CD4-positive, alpha-beta memory T cell (primary cell): ENCODE measurements at regions not wholly inside any gene's neighbourhood (a gene's known extent, or its start where the extent isn't known, plus 50 kb on each side); places are given as distances from the start of the nearest gene placed in this dataset.
"Not testable (repeated sequence)": the region's sequence is repeated elsewhere in the genome, so short reads cannot be mapped to it uniquely, and the experiment has no call there.

Experiments used
- CTCF ChIA-PET: fragments of 350-600 bp; sonication (Branson Sonifier 250); formaldehyde crosslinking; loops from one replicate; lab custom pipeline; 2021; ENCODE audit warnings: inconsistent platforms; ENCODE audit not compliant: partially characterized antibody; lab: Charles Lee
- POLR2A ChIA-PET: fragments of 350-600 bp; sonication (Branson Sonifier 250); formaldehyde crosslinking; loops from one replicate; lab custom pipeline; 2021; ENCODE audit not compliant: partially characterized antibody; lab: Charles Lee
- DNase-seq, 5 donors: peaks; one replicate each; pipeline versions ENCODE4 v3.0.0 to v3.0.0-alpha.2; 2020 to 2022; ENCODE audit warnings: mixed read lengths in 1 of 5
- H3K27ac ChIP-seq: one replicate; pipeline ENCODE4 v1.7.0; 2013; ENCODE audit warnings: low read depth, low read length
- H3K27me3 ChIP-seq: 2 replicates; pipeline ENCODE4 v1.7.0; 2013; ENCODE audit warnings: mild to moderate bottlenecking, low read length, moderate library complexity; ENCODE audit not compliant: insufficient read depth
- H3K36me3 ChIP-seq: 2 replicates; pipeline ENCODE4 v1.7.0; 2013; ENCODE audit warnings: mild to moderate bottlenecking, low read length, moderate library complexity; ENCODE audit not compliant: insufficient read depth
- H3K4me1 ChIP-seq: 2 replicates; pipeline ENCODE4 v1.7.0; 2013; ENCODE audit warnings: mild to moderate bottlenecking, low read length, moderate library complexity; ENCODE audit not compliant: insufficient read depth
- H3K4me3 ChIP-seq, 2 donors: one replicate each; pipeline ENCODE4 v1.7.0; 2013; ENCODE audit warnings: low read length in 2 of 2, mild to moderate bottlenecking in 1 of 2
- H3K9me3 ChIP-seq, 2 donors: one replicate each; pipeline ENCODE4 v1.7.0; 2013; ENCODE audit warnings: low read length in 2 of 2, control low read depth in 1 of 2; ENCODE audit not compliant: control insufficient read depth in 1 of 2
- H3K27ac Mint-ChIP-seq, 7 donors: one replicate each; pipeline ENCODE4 v1.8.0; 2020 to 2021; ENCODE audit warnings: mixed read lengths in 7 of 7, mild to moderate bottlenecking in 6 of 7, inconsistent platforms in 3 of 7, moderate library complexity in 3 of 7
- H3K27me3 Mint-ChIP-seq, 2 donors: one replicate each; pipeline ENCODE4 v1.8.0; 2020 to 2021; ENCODE audit warnings: mixed read lengths in 2 of 2
- H3K36me3 Mint-ChIP-seq, 2 donors: one replicate each; pipeline ENCODE4 v1.8.0; 2020 to 2021; ENCODE audit warnings: mixed read lengths in 2 of 2, inconsistent platforms in 1 of 2, mild to moderate bottlenecking in 1 of 2
- H3K4me1 Mint-ChIP-seq, 4 donors: one replicate each; pipeline ENCODE4 v1.8.0; 2020 to 2021; ENCODE audit warnings: mixed read lengths in 4 of 4, mild to moderate bottlenecking in 1 of 4
- H3K4me3 Mint-ChIP-seq, 8 donors: one replicate each; pipeline ENCODE4 v1.8.0; 2020 to 2021; ENCODE audit warnings: mixed read lengths in 8 of 8, mild to moderate bottlenecking in 7 of 8, moderate library complexity in 6 of 8, inconsistent platforms in 3 of 8
- H3K9me3 Mint-ChIP-seq, 8 donors: one replicate each; pipeline ENCODE4 v1.8.0; 2020 to 2021; ENCODE audit warnings: mixed read lengths in 8 of 8, mild to moderate bottlenecking in 5 of 8, inconsistent platforms in 3 of 8, moderate library complexity in 1 of 8
- intact Hi-C: fragments of 100-400 bp; cut with micrococcal nuclease; formaldehyde crosslinking; loops from one replicate; pipeline ENCODE4 v1.15.1; 2023

DNA sequence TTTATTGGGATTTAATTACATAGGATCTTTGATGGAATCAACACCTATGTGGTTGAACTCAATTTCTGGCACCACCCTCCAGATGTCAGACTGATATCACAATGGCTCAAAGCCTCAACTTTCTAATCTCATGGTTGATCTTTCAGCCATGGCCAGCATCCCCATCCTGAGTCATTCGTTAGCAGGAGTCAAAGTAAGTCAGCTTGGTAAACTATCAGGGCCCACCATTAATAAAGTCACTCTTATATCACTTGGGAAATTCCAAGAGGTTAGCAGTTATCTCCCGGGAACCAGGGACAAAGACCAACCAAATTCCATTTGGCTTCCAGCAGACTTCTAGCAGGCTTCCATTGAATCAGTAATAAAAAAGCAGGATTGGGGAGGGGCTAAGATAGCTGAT lies 50.7 kb upstream of the TNFSF4 start:
- H3K36me3 Mint-ChIP-seq = peaks cover 16 to 17% of the 10 kb centered on the region in 2 donors
- Histone ChIP-seq H3K27ac (no peak overlapping the region), H3K4me1 (peaks cover 3% of the 10 kb centered on the region), H3K36me3 (no peaks in the 10 kb centered on the region), H3K4me3 (no peak overlapping the region), H3K9me3 (peaks cover 0 to 5% of the 10 kb centered on the region in 2 donors), H3K27me3 (no peaks in the 10 kb centered on the region)
- intact Hi-C loops = no loop called here
- POLR2A ChIA-PET = no interaction called here
- no peaks in the 10 kb centered on the region for H3K4me1 Mint-ChIP-seq
- DNase-seq = no peak
- CTCF ChIA-PET = no interaction called here
- peak overlapping the region in 1 of 7 donors; percentile 31 for H3K27ac Mint-ChIP-seq
- H3K4me3 Mint-ChIP-seq = no peak overlapping the region
- H3K9me3 Mint-ChIP-seq = peaks cover 0 to 37% (median 25%) of the 10 kb centered on the region in 8 donors
- H3K27me3 Mint-ChIP-seq = no peaks in the 10 kb centered on the region

GRCh38 chr1:173258479-173259264 lies 51.5 kb upstream of the TNFSF4 start:
- Histone ChIP-seq H3K27me3 (no peaks in the 10 kb centered on the region), H3K4me3 (no peak overlapping the region), H3K27ac (no peak overlapping the region), H3K36me3 (no peaks in the 10 kb centered on the region), H3K4me1 (peaks cover 3% of the 10 kb centered on the region), H3K9me3 (peaks cover 0 to 5% of the 10 kb centered on the region in 2 donors)
- Mint-ChIP-seq H3K9me3 (peaks cover 0 to 39% (median 26%) of the 10 kb centered on the region in 8 donors), H3K27ac (no peak overlapping the region), H3K27me3 (no peaks in the 10 kb centered on the region), H3K4me1 (no peaks in the 10 kb centered on the region), H3K36me3 (peaks cover 16 to 17% of the 10 kb centered on the region in 2 donors), H3K4me3 (no peak overlapping the region)
- CTCF ChIA-PET = no interaction called here
- POLR2A ChIA-PET = no interaction called here
- no peak for DNase-seq
- intact Hi-C loops = no loop called here

GRCh38 chr1:173260329-173260728 lies 53.2 kb upstream of the TNFSF4 start:
- POLR2A ChIA-PET, CTCF ChIA-PET: not testable (repeated sequence)
- peaks cover 16 to 17% of the 10 kb centered on the region in 2 donors for H3K36me3 Mint-ChIP-seq

GRCh38 chr1:173266841-173267240 lies 59.7 kb upstream of the TNFSF4 start:
- Mint-ChIP-seq H3K27me3 (no peaks in the 10 kb centered on the region), H3K36me3 (peaks cover 0 to 1% of the 10 kb centered on the region in 2 donors), H3K4me1 (peaks cover 0 to 4% (median 4%) of the 10 kb centered on the region in 4 donors), H3K27ac (no peak overlapping the region), H3K9me3 (peaks cover 0 to 9% (median 8%) of the 10 kb centered on the region in 8 donors), H3K4me3 (no peak overlapping the region)
- CTCF ChIA-PET = no interaction called here
- Histone ChIP-seq H3K27ac (no peak overlapping the region), H3K4me3 (no peak overlapping the region), H3K4me1 (no peaks in the 10 kb centered on the region), H3K36me3 (no peaks in the 10 kb centered on the region), H3K27me3 (no peaks in the 10 kb centered on the region), H3K9me3 (no peaks in the 10 kb centered on the region)
- POLR2A ChIA-PET = no interaction called here
- intact Hi-C loops = no loop called here
- no peak for DNase-seq

More at GRCh38 chr1:173260329-173260728, 53.2 kb upstream of the TNFSF4 start:
- DNase-seq, H3K4me1 Mint-ChIP-seq, intact Hi-C loops, H3K4me3 ChIP-seq, H3K36me3 ChIP-seq, H3K4me3 Mint-ChIP-seq, H3K9me3 ChIP-seq, H3K27me3 Mint-ChIP-seq, H3K27ac Mint-ChIP-seq, H3K4me1 ChIP-seq, H3K27me3 ChIP-seq, H3K27ac ChIP-seq: not testable (repeated sequence)
- H3K9me3 Mint-ChIP-seq = peaks cover 0 to 39% (median 26%) of the 10 kb centered on the region in 8 donors

- Mint-ChIP-seq H3K27me3 (no peaks in the 10 kb centered on the region), H3K4me3 (no peak overlapping the region), H3K36me3 (no peaks in the 10 kb centered on the region), H3K27ac (peak overlapping the region in 1 of 7 donors; percentile 48), H3K9me3 (peaks cover 0 to 4% (median 3%) of the 10 kb centered on the region in 8 donors), H3K4me1 (peaks cover 0 to 4% (median 4%) of the 10 kb centered on the region in 4 donors)
- H3K4me1 ChIP-seq = no peaks in the 10 kb centered on the region
- no peaks in the 10 kb centered on the region for H3K9me3 ChIP-seq
- H3K36me3 ChIP-seq = no peaks in the 10 kb centered on the region
- DNase-seq = no peak
- H3K27me3 ChIP-seq = no peaks in the 10 kb centered on the region
- H3K27ac ChIP-seq = no peak overlapping the region
- CTCF ChIA-PET = no interaction called here
- no peak overlapping the region for H3K4me3 ChIP-seq
- intact Hi-C loops = no loop called here
- POLR2A ChIA-PET = no interaction called here
Measured at GRCh38 chr1:173267453-173267945, 60.4 kb upstream of the TNFSF4 start.

DNA sequence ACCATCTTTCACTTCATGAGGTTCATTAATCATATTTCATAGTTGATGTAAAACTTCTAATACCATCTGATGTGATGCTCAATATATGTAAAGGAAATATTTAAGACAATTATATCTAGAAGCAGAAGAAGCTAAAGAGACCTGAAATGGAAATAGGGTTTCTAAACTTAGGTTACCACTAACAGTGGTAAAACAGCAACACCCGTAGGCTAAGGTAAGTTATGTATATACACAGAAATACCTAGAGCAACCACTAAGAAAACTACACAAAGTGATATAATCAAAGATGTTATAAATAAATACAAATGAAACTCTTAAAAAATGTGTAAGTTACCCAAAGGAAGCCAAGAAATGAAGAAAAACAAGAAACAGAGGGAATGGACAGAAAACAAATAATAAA lies 61.1 kb upstream of the TNFSF4 start:
- intact Hi-C loops = no loop called here
- POLR2A ChIA-PET = no interaction called here
- Histone ChIP-seq H3K27ac (no peak overlapping the region), H3K4me1 (no peaks in the 10 kb centered on the region), H3K4me3 (no peak overlapping the region), H3K27me3 (no peaks in the 10 kb centered on the region), H3K36me3 (no peaks in the 10 kb centered on the region), H3K9me3 (no peaks in the 10 kb centered on the region)
- peak overlapping the region in 1 of 7 donors; percentile 3 for H3K27ac Mint-ChIP-seq
- H3K27me3 Mint-ChIP-seq = no peaks in the 10 kb centered on the region
- DNase-seq = no peak
- H3K4me1 Mint-ChIP-seq = peaks cover 0 to 4% (median 4%) of the 10 kb centered on the region in 4 donors
- H3K4me3 Mint-ChIP-seq = no peak overlapping the region
- H3K9me3 Mint-ChIP-seq = peaks cover 0 to 2% (median 0%) of the 10 kb centered on the region in 8 donors
- H3K36me3 Mint-ChIP-seq = no peaks in the 10 kb centered on the region
- CTCF ChIA-PET = no interaction called here

DNA sequence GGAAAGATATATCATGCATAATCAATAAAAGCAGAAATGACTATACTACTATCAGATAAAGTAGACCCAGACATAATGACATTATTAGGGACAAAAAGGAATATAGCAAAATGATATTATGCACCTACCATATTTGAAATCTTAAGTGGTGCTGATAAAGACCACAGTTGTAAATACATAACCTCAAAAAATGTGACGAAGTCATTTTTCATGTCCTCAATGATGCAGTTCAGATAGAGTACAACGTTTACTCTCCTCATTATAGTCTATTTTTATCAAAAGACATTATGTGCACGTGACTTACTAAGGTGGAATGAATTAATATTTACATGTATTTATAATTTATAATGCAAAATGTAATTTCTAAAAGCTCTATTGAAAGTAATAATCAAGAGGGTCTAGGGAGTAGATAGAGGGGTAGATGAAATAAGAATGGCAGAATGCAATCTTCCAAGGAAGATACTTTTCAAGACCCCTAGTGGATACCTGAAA lies 61.7 kb upstream of the TNFSF4 start:
- Mint-ChIP-seq H3K27me3 (no peaks in the 10 kb centered on the region), H3K36me3 (no peaks in the 10 kb centered on the region), H3K4me3 (no peak overlapping the region), H3K27ac (peak overlapping the region in 1 of 7 donors; percentile 3), H3K4me1 (peaks cover 0 to 4% (median 4%) of the 10 kb centered on the region in 4 donors), H3K9me3 (peaks cover 0 to 2% (median 0%) of the 10 kb centered on the region in 8 donors)
- Histone ChIP-seq H3K4me1 (no peaks in the 10 kb centered on the region), H3K27me3 (no peaks in the 10 kb centered on the region), H3K4me3 (no peak overlapping the region), H3K9me3 (no peaks in the 10 kb centered on the region), H3K36me3 (no peaks in the 10 kb centered on the region), H3K27ac (no peak overlapping the region)
- CTCF ChIA-PET = no interaction called here
- intact Hi-C loops = no loop called here
- POLR2A ChIA-PET = no interaction called here
- DNase-seq = no peak
